Cortex of kidney (tissue), 1 donor: ENCODE measurements at regions not wholly inside any gene's neighbourhood (a gene's known extent, or its start where the extent isn't known, plus 50 kb on each side); places are given as distances from the start of the nearest gene placed in this dataset.

Experiments
- DNase-seq: peaks from one replicate; lab custom pipeline; 2025; lab: John Stamatoyannopoulos, UW

DNA sequence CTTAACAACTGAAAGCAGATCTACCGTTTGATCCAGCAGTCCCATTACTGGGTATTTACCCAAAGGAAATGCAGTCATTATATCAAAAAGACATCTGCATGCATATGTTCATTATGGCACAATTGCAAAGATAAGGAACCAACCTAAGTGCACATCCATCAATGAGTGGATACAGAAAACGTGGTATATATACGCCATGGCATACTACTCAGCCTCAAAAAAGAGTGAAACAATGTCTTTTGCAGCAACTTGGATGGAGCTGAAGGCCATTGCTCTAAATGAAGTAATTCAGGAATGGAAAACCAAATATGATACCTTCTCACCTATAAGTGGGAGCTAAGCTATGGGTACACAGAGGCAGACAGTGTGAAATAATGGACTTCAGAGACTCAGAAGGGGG lies 169.3 kb downstream of the ZBTB18 start:
- DNase-seq: no peak

DNA sequence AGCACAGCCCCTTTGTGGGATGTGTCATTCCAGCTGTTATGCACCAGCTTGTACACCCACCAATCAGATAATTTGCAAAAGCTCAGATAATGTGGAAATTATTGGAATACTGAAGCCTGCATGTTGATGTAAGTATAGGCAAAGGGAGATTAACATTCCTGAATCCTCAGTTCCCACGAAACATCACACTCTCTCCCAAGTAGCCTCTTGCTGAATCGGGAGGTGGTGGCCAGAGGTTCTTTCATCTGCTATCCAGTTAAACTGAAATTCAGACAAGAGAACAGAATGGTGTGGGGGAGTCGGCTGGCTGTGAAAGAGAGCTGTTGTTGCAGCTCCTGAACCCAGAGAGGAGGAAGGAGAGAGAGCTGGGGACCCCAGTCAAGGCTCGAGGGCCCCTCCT lies 170.9 kb downstream of the ZBTB18 start:
- no peak for DNase-seq

DNA sequence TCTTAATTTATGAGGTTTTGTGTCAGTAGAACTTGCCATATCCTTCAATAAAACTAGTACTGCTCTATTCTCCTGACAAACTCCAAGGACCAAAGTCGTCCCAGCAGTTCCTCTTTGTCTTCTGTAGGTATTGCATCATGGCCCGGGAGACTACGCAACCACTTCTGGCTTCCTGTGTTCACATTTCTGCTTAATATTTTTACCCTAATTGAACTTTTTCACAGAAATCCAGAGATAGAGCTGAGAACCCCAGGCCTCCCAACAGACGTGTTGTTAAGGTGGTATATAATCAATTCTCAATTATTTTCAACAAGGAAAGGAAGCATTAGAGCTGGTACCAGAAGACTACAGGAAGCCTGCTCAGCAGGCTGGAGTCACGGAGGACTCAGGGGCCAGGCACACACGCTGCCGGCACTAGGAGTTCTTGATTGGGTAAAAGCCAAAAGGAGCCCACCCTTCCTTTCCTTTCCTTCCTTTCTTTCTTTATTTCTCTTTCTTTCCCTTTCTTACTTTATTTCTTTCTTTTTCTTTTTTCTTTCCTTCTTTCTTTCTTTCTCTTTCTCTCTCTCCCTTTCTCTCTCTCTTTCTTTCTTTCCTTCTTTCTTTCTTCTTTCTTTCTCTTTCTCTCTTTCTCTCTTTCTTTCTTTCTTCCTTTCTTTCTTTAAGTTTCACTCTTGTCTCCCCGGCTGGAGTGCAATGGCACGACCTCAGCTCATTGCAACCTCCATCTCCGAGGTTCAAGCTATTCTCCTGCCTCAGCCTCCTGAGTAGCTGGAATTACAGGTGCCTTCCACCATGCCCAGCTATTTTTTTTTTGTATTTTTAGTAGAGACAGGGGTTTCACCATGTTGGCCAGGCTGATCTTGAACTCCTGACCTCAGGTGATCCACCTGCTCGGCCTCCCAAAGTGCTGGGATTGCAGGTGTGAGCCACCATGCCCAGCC lies 173.7 kb downstream of the ZBTB18 start:
- DNase-seq: no peak

DNA sequence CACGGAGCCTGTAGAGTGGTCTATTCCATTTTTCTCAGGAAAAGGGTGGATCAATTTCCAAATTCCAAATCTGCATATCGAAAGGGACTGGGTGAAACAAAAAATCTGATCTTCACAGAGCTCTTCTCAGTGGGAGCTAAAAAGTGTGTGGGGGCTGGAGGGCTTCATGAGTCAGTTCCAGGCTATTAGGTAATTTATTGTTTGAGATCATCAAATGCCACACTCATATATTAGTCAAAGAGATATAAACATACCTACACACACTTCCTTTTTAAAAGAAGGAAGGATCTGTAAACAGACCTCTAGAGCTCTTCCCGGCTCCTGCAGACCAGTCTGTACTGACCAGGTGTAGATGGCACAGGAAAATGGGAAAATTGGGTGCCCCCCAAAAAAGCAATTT lies 175.4 kb downstream of the ZBTB18 start:
- DNase-seq: no peak

DNA sequence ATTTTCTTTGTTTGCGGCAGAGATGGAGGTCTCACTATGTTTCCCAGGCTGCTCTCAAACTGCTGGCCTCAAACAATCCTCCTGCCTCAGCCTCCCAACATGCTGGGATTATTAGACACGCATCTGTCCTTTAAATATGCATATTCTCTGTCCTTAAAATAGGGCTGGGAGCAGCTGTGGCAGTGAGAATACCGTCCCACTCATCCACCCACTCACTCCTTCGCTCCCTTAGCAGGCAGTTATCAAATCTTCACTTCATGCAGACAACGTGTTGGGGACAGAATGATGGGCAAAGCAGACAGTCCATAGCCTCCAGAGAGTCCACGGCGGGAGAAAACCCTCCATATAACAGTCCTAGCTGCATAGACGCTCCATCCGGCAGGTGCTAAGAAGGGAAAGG lies 179.4 kb downstream of the ZBTB18 start:
- DNase-seq: no peak

DNA sequence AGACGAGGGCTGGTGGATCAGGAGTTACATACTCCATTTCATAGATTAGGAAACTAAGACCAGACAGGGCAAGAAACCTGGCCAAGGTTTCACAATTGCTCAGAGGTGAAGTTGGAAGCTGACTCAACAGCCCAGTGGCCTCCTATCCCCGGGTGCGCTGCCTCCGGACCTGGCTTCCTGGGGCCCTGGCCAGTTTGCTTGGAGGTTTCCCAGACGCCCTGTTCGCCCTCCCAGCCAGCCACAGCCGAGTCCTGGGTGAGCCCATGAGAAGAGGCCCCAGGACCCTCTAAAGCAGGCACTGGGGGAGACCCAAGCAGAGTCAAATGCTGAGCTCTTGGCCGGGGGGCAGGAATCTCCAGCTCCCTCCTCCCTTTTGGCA lies 180.1 kb downstream of the ZBTB18 start:
- no peak for DNase-seq

DNA sequence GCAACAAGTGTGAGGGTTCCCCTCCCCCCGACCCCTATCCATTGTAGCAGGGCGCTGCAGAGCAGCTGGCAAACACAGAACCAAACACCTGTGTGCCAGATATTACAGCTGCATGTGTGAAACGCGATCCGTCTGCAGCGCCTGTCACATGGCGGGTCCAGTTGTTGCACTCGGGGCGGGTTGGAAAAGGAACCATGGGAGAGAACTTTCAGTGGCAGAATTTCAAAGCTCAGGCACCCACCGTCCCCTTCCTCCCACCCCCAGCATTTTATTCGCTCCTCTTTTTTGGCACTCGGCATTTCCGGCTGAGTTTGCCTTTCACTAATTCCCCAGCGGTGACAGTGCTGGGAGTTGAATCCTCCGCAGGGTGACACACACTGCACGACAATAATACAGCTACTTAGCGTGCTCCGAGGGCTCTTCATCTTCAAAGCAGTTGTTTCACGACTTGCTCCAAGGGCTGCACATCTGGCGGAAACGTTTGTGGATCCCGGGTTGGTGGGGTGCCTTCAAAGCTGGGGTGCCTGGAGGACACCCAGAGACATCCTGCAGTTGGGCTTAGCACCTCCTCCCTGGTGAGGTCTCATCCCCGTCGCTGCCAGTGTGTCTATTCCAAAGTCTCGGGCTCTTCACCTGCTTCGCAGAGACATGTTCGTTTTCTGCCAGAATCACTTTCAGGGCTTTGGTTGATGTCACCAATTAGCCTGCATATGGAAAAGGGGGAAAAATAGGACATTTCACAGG lies 180.7 kb downstream of the ZBTB18 start:
- DNase-seq: no peak

DNA sequence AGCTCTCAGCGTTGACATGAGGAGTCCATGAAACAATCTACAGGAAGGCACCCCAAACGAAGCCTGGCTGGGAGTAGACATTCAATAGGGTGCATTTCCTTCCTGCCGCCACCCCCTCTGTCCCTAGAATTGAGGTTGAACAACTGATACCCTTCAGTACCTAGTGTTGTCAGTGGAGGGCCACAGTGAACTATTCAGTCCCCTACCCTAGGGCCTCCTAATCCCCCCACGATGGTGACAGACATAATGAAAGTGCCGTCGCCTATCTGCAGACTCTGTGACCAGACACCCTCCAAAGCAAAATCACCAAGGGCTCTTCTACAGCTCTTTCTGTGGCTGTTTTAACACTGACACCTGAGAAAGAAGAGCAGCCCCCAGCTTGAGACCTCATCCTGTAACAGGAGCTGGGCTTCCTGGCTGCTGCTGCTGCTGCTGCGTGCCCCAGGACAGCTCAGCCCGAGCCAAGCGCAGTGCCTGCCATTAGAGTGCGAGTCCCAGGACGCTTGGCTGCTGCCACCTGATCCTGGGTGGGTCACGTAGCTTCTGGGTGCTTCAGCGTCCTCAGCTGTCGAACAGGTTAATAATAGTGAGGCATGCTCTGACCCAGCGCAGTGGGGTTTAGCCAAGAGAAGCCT lies 183.0 kb downstream of the ZBTB18 start:
- no peak for DNase-seq

DNA sequence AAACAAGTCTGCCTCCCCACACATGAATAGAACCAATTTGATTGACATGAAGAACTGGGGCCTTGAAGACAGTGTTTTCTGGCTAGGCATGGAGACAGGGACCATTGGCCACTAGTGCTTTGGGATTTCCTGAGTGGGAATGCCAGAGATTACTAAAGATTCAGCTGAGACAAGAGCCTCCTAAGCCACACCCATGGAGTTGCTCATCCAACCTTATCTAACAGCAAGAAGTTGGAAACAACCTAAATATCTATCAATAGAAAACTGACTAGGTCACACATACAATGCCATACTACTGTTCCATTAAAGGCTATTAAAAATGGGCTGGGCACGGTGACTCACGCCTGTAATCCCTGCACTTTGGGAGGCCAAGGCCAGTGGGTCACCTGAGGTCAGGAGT lies 184.1 kb downstream of the ZBTB18 start:
- DNase-seq: no peak

DNA sequence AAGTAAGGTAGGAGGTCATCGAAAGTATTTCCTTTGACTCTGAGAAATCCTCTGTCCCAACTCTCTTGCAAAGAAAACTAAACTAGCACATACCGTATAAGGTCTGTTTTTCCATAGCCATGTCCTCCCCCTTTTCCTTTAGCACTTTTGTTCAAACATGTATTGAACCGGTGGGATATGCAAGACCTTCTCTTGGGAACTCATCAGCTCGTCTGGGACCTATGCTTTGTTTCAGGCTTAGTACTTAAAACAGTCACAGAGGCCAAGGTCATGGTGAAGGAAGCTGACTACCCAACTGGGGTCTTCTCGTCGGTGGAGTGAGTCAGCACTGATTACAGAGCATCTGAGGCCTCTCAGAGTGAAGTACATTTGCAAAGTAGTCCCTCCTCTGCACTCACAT lies 185.0 kb downstream of the ZBTB18 start:
- DNase-seq: no peak

DNA sequence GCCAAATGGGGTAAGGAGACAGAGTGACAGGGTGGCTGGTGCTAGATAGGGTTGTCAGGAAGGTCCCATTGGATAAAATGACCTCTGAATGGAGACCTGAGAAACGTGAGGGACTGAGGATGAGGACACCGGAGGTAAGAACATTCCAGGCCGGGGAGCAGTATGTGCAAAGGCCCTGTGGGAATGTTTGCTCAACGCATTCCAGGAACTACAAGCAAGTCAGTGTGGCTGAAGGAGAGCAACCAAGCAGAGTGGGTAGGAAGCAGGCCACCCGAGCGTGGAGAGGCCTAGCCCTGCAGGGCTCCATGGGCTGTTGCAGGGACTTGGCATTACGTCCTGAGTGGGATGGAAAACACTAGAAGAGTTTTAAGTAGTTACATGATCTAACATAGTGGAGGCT lies 185.6 kb downstream of the ZBTB18 start:
- no peak for DNase-seq

DNA sequence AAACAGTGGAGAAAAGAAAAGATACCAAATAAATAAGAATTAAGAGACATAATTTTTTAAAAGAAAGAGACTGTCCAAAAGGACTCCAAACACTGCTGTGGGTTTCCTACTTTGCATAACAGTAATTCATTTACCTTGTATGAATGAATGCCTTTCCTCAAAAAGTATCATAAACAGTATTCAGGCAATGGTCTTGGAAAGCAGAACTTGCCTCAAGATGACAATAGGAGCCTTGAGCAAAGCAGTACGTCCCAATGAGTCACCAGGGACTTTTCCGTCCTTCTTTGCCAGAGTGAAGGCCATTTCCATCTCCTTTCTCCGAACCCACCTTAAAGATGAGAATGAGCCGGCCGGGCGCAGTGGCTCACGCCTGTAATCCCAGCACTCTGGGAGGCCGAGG lies 186.4 kb downstream of the ZBTB18 start:
- no peak for DNase-seq

DNA sequence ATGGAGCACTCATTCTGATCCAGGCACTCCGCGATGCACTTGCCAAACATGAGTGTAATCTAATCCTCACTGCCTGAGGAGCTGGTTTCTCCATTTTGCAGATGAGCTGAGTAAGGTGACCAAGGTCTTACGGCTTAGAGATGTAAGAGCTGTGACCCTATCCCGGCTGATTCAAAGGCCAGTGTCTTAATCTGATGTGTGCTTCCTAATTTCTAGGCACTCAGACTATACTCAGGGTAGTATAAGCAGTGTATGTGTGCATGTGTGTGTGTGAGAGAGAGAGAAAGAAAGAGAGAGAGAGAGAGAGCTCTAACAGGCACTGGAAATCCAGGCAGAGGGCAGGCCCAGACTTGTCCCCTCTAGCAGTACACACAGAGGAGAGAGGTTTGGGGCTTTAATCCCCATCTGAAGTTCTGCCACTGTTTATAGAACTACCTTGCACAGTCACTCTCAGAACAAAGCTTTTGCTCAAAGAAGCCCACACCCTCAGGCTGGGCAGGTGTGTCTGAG lies 188.2 kb downstream of the ZBTB18 start:
- DNase-seq: no peak

DNA sequence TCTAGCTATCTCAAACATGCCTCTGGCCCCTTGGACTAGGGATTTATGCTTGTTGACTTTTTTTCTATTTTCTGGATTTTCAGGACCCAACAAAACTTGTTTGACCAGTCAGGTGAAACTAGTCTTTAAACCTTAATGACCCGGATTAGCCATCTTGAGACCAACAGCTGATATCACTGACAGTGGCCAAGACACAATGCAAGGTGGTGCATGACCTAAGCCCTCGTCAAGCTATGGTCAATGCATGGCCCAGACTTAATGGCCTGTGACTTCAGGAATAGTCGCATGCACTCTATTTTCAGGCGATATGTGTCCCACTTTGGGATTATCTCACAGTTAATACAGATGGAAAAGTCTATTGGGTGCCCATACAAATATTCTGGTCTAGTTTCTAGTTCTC lies 190.4 kb downstream of the ZBTB18 start:
- DNase-seq: no peak

DNA sequence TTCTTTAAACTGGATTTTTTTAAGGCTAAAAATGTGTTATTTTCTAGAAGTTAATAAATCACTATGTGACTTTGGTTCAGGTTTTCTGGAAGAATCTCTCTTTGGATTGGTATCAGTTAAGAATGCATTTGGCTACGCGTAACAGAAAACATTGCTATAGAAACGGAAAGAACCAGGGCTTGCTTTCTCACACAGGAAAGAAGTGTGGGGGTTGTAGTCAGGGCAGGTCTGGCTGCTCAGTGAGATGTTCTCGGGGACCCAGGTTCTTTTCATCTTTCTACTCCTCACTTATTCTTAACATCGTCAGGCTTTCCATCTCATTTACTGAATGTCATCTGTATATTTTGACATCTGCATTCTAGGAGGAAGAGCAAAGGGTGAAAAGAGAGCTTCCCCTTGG lies 191.4 kb downstream of the ZBTB18 start:
- no peak for DNase-seq

DNA sequence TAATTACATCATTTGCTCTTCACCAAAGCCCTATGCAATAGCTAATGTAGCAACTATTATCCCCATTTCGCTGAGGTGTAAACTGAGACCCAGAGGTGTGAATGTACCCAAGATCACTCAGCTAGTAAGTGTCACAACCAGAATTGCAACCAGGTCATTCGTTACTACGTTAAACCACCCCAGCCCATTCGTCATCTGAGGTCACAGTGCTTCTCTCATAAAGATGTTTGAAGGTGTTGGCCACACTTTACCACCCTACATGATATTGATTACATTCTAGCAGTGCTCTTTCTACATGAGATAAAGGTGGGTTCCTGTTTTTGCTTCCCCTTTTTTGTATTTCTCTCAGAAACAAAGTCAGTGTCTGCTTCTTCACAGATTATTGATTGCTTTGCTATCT lies 195.3 kb downstream of the ZBTB18 start:
- no peak for DNase-seq

DNA sequence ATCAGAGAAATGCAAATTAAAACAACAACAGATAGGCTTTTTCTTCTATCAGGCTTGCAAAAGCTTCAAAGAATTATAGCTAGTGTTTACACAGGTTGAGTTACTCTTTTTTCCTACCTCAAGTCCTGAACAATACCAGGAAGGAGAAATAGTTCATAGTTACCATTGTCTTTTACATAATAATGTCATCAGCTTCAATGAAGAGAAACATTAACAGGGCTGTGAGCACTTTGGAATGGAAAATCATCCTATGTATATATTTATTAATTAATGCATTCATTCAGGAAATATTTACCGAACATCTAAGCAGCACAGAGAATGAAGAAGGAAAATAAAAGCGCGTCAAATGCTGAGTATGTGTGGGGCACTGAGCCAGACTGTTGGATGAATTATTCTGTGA lies 197.3 kb downstream of the ZBTB18 start:
- DNase-seq: no peak

DNA sequence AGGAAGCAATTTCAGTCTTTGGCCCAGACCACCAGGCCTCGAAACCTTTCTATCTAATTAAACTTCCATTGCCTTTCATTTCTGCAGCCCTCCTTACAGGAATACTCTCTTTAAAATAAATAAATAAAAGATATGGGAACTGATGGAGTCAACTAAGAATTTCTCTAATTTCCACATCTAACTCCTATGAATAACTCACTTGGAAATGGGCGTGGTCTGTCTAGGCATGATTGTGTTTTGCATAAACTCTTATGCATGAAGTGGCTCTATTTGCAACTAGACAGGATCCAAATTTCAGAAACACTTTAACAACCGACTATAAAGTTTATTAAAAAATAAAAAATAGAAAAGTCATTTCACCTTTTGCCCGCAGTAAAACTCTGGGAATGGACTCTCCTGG lies 199.5 kb downstream of the ADSS2 start:
- no peak for DNase-seq

DNA sequence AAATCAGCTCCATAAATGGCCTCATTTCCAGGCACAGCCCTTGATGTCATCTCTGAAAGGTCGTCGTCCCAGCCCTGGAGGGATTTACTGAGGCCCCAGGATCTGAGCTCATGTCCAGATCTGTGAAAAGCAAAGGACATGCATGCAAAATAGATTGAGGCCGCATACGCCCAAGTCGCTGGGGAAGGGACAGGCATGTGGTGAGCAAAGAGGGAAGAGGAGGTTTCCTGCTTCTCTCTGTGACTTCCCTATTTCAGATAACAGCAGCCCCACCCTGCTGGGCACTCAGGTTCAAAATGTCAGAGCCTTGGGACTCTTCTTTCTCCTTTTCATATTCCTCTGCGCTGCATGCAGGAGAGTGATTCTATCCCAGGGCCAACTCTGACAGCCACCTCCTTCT lies 197.2 kb downstream of the ADSS2 start:
- DNase-seq: no peak

DNA sequence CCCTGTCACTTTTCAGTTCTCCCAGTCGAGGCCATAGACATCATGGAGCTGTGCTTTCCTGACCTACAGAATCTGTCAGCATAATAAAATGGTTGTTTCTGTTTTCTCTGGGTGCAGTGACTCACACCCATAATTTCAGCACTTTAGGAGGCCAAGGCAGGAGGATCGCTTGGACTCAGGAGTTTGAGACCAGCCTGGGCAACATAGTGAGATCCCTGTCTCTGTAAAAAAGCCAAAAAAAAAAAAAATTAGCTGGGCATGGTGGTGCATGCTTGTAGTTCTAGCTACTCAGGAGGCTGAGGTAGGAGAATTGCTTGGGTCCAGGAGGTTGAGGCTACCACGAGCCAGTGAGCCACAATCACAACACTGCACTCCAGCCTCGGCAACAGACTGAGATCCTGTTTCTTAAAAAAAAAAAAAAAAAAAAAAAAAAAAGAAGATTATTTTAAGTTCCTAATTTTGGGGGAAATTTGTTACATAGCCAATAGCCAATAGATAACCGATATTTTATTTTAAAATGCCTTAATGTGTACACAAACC lies 196.2 kb downstream of the ADSS2 start:
- DNase-seq: no peak

DNA sequence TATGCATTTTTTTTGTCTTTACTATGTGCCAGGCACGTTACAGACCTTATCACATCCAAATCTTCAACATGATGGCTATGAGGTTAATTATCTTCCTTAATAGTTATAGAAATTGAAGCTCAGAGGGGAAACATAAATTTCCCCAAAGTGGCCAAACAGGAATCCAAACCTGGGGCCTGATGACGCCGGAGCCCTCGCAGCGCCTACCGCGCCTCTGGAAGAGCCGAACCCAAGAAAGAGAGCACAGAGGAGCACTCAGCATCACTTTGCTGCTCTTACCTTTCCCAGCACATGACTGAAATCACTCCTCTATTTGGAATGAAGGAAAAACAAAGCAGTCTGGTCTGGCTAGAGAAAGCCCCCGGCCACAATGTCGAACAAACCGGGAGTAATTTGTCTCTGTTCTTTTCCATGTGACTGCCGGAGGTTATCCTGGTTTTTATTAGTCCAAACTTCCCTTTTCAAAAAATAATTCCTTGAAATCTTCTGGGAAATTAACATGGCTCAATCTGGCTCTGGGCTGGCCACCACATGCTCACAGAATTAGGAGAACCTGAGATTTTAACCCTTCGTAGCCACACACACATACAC lies 195.5 kb downstream of the ADSS2 start:
- no peak for DNase-seq

DNA sequence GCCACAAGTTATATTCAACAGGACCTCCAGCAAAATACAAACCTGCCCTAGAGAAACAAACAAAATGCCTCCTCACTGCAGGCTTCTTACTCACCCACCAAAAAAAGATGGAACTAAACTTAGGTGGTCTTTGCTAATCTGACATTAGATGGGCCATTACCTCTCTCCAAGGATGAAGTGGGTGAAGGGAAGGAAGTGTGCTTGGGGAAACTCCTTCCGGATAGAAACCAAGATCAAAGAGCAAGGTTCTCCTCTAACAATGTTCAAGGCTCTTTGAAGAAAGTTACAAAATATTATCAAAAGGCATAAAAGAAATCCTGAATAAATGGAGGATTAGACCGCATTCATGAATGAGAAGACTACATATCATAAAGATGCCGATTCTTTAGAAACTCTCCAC lies 187.5 kb downstream of the ADSS2 start:
- DNase-seq: no peak
